Activated CD8-positive, alpha-beta T cell treated with anti-CD3 and anti-CD28 coated beads, Interleukin-2, amount 10 ng/mL, durations not matched to agents 7 days and 5 days (primary cell): ENCODE measurements at regions not wholly inside any gene's neighbourhood (a gene's known extent, or its start where the extent isn't known, plus 50 kb on each side); places are given as distances from the start of the nearest gene placed in this dataset.

Experiments
- ATAC-seq: fragments of 150-1000 bp; cut with Tn5 transposase; one replicate; pipeline ENCODE4 v1.10.0; 2021; ENCODE audit warnings: moderate library complexity
- CTCF ChIA-PET: fragments of 350-600 bp; sonication (Branson Sonifier 250); formaldehyde crosslinking; loops from one replicate; lab custom pipeline; 2021; ENCODE audit warnings: antibody characterized with exemption; lab: Charles Lee
- POLR2A ChIA-PET: fragments of 350-600 bp; sonication (Branson Sonifier 250); formaldehyde crosslinking; loops from one replicate; lab custom pipeline; 2021; ENCODE audit warnings: antibody characterized with exemption; lab: Charles Lee
- DNase-seq: peaks from one replicate; pipeline ENCODE4 v3.0.0-alpha.2; 2020
- H3K27ac Mint-ChIP-seq: one replicate; pipeline ENCODE4 v1.8.0; 2021; ENCODE audit warnings: mild to moderate bottlenecking, mixed read lengths
- H3K27me3 Mint-ChIP-seq: one replicate; pipeline ENCODE4 v1.8.0; 2021; ENCODE audit warnings: low read depth, mixed read lengths
- H3K36me3 Mint-ChIP-seq: one replicate; pipeline ENCODE4 v1.8.0; 2021; ENCODE audit warnings: low read depth, mixed read lengths
- H3K4me1 Mint-ChIP-seq: one replicate; pipeline ENCODE4 v1.8.0; 2021; ENCODE audit warnings: low read depth, mixed read lengths
- H3K4me3 Mint-ChIP-seq: one replicate; pipeline ENCODE4 v1.8.0; 2021; ENCODE audit warnings: mild to moderate bottlenecking, mixed read lengths
- H3K9me3 Mint-ChIP-seq: one replicate; pipeline ENCODE4 v1.8.0; 2022; ENCODE audit warnings: mixed read lengths; ENCODE audit not compliant: insufficient read depth

GRCh38 chr2:67346718-67347407, 50.3 kb upstream of the ETAA1 start:
- H3K9me3 Mint-ChIP-seq, result no peaks in the 10 kb centered on the region
- ATAC-seq (no peak), DNase-seq (no peak)
- CTCF ChIA-PET, result no interaction called here
- no peak overlapping the region for H3K4me3 Mint-ChIP-seq
- POLR2A ChIA-PET, result no interaction called here
- peaks cover 3% of the 10 kb centered on the region for H3K27me3 Mint-ChIP-seq
- H3K36me3 Mint-ChIP-seq, result no peaks in the 10 kb centered on the region
- H3K27ac Mint-ChIP-seq, result no peak overlapping the region
- H3K4me1 Mint-ChIP-seq, result no peaks in the 10 kb centered on the region
